ENCODE measurements at regions not wholly inside any gene's neighbourhood (a gene's known extent, or its start where the extent isn't known, plus 50 kb on each side); places are given as distances from the start of the nearest gene placed in this dataset.
"Not testable (repeated sequence)": the region's sequence is repeated elsewhere in the genome, so short reads cannot be mapped to it uniquely, and the experiment has no call there.

DNA sequence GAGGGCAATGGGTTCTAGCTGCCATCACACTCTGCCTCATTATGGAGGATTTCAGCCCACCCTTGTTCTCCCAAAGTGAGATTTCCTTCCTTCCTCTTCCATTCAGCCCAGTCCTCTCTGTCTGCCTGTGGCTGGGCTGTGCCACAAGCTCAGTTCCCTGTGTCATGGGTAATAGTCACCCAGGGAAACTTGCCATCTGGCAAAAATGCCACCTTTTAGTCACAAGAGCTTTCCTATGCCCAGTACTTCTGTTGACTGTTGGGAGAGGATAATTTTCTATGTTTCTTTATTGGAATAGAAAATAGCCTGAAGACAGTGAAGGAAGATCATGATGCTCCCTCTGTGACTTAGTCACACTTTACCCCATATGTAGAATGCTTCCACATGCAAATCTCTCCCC lies 71.4 kb downstream of the TLR4 start:
- no peak for DNase-seq

DNA sequence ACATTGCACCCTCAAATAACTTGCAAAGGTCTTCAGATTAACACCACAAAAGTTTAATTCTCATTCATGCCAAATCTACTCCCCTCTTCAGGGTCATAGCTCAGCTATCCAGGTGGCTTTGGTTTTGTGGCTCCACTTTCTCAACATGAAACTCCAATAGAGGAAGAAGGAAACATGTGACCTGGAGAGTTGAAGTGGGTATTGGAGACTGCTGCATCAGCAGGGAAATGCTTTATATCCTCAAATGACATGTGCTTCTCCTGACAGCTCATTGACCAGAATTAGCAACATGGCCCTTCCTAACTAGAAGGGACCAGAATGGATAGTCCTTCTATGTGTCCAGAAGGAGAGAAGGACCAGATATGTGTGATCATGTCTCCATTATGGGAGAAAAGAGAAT lies 73.6 kb downstream of the TLR4 start:
- DNase-seq, result no peak

DNA sequence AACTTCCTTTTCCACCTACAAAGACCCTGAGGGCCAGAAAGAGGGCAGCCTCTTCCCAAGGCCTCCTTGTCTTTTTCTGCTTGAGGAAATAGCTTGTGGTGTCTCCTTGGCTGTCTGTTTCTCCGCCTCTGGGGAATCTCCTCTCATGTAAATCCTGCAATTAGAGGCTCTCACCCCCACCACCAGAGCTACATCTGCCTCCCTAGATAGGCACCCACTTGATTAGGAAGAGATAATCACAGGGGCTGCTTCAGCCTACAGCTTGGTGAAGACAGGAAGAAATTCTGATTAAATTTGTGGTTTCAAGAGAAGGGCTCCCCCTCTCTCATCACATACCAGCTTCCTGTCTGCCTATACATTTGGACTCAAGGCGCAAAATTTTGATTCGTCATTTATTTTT lies 75.6 kb downstream of the TLR4 start:
- no peak for DNase-seq

DNA sequence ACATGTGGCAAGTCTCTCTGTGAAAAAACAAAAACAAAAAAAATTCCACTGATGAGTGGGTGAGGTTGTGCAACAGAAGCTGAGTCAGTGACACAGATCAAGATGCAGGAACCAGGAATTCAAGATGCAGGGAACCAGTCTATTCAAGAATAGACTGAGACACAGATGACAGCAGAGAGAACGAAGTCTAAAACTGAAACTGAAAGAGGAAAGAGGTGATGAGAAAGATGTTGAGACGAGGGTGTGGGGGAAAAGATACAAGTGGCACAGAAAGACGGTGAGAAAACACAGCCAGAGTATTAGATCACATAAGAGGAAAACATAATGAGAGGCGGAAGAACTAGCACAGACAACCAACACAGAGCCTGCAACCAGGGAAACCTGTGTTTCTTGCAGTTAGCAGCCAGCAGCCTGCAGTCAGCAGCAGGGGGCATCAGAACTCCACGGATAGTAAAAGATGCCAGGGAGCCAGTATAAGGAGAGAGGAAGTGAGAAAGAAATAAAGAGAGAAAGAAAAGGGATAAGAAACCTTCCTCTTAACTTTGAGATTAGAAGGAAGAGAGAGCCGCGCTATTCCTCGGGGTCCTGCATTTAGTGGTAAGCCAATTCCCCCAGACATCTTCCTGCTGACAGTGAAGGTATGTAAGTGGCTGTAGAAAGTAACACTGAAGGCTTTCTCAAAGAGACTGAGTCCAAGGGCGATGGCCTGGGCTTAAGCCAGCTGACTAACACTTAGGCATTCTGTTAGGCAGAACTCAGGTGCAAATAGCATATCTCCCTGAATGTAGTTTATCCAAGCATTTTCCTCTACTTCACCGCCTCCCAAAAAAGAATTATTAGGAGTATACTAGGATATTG lies 79.0 kb downstream of the TLR4 start:
- DNase-seq, result no peak

DNA sequence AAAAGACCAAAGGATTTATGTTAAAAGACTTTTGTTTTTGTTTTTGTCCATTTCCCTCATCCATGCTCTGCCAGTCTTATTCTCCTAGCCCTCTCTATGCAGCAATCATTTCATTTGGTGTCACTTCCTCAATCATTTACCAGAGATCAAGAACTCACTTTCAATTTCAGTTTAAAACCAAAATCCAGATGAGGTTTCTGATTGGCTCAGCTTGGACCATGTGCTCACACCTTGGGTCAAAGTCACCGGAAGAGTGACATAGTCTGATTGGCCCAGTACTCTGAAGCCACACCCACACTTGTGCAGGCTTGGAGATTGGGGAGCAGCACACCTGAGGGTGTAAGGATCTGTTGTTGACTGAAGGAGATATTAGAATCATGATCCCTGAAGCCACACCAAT lies 79.6 kb downstream of the TLR4 start:
- DNase-seq, result no peak

DNA sequence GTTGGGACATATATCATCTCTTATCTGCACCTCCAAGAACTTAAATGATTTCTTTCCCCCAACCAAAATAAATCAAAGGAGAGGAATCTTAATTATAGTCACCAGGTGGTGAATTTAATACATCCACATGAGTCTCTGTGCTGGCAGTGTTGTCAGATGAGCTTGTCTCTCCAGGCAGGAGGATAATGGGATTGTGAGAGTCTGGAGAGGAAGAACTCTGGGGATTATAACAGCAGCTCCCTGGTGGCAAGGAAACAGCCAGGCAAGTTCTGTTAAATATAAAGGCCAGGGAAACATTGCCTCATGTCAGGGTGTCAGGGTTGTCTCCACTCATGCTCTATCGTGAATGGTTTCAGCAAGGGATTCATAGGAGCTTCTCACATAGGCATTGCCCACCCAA lies 80.8 kb downstream of the TLR4 start:
- no peak for DNase-seq

DNA sequence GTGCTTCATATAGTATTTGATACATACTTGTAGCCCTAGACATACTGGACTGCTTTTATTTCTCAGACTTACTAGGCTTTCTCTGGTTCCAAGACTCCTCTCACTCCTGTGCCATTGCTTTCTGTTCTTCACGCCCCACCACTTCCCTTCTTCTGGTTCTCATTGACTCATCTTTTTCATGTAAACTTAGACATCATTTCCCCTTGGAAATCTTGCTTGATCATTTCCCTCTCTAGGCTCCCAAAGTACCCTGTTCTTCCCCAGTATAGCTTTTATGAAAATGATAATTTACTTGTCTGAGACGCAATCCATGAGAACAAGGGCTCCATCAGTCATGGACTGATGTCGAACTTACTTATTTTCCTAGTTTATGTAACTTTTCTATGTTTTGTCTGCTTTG lies 83.5 kb downstream of the TLR4 start:
- DNase-seq, result no peak

DNA sequence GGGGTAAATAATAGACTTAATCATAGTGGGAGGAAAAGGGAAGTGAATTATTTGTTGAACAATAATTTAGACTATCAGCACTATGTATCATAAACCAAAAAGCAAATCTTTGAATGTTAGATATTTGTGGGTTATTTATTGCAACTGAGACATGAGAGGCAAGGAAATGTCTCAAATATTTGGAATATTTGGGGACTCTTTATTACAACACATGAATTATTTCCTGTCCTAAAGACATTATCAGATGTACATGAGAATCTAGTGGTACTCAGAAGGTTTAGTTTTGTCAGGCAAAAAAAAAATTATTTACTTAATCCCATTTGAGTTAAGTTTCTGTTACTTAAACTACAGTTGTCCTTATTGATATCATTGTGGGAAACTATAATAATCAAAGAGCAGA lies 91.1 kb downstream of the TLR4 start:
- no peak for DNase-seq

DNA sequence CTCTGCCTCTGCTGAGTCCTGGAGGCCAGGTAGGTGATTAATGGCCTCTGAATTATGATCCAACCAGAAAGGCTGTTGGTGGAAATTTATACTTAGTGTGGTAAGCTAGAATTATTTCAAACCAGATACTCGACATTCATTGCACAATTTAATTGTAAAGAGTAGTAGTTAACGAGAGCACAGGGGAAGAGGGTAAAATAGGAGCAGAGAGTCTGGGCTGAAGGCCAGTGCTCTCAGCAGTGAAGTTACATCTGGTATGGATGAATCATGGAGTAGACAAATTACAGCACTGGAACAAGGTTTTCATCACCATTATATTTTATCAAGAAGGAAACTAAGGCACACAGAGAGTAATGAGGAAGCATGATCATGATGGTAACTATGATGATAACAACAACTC lies 92.5 kb downstream of the TLR4 start:
- no peak for DNase-seq

DNA sequence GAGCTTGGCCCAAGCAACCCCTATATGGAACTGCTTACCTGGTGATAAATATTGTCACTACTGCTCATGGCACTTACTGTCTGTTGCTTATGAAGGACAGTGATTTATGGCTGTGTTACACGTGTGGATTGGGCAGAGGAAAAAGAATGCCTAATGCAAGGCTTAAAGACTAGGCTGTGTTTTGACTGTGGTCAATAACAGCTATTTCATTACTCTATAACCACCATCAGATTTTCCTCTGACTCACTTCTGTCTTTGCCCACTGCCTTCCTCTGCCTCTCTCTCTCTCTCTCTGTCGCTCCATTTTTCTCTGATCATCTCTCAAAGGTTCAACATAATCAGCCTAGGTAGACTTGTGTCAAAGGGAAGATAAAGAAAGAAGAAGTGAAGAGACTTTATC lies 96.2 kb downstream of the TLR4 start:
- no peak for DNase-seq

DNA sequence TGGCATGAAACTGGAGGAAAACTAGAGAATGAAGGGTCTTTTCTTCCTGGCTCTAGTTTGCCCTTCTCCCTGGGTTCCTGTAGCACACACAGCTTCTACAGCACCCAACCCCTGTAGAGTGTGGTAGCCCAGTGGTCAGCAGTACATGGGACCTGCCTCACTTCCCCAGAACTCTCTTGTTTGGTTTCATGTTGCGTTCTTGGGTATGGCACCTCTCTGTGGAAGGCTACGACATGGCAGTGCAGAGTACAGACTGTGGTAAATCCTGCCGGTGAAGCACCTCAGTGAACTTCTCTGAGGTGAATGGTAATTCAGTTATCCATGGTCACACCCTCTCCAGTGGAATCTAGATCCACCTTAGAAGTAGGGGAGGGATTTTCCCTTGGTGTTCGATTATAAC lies 105.5 kb downstream of the TLR4 start:
- no peak for DNase-seq

DNA sequence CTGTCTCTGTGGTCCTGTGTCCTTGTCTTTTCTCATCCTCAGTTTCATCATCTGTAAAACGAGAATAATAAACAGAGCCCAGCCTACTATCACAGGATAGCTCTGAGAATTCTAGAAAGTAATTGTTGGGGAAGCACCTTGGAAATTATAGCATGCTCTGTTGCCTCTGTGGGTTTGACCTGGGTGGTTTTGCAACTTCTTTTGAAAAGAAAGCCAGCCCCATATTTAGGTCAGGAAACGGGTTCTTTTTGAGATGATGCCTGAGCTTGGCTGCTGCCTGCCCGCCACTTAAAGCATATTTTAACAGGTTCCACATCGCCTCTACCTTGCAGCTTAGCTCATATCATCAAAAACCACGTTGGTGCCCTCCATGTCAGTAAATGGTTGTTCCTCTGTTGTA lies 111.1 kb downstream of the TLR4 start:
- no peak for DNase-seq

DNA sequence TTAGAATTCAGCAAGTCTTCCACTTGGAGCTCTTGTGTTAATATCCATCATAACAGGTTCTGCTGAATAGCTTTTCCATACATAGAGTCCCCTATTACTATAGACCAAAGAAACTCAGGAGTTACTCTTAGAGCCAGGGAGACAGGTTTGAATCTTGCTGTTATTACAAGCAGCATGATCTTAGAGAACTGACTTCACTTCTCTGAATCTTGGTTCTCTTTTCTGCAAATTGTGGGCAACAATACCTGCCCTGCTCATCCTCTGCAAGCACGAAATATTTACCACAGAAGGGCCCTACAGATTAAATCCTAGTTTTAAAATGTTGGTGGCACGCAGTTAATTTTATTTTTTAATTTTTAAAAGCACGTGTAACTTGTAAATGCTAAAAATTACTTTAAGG lies 111.7 kb downstream of the TLR4 start:
- no peak for DNase-seq

DNA sequence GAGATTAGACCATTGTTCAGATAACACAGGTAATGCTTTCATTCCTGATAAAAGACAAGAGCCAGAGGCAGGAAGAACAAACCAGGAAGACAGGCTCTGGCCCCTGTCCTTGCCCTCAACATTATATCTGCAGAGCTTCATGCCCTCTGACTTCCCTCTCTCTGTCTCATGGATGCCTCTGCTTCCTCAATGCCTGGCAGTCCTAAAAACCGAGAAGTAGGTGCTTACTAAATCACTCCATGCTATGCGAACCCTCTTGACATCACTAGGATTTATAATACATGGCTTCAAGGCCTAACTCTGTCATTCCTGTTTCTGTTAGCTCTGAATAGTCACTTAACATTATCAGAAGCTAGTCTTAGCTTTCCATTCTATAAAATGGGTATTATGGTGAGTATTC lies 117.8 kb downstream of the TLR4 start:
- no peak for DNase-seq

DNA sequence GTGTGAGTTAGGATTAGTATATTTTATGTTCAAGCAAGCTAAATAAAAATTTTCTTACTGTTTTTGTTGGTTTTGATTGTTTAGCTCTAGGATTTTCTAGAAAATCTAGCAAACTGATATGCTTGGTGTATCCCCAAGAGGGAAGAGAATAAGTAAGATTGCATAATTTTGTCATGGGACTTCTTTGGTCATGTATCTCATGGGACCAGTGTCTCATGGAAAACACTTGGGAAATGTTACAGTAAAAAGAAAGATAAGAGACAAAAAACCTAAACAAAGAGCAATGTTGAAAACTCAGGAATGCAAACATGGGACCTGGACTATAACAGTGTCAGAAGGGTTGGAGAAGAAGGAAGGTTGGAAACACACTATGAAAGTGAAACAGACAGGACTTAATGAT lies 119.4 kb downstream of the TLR4 start:
- DNase-seq, result no peak

DNA sequence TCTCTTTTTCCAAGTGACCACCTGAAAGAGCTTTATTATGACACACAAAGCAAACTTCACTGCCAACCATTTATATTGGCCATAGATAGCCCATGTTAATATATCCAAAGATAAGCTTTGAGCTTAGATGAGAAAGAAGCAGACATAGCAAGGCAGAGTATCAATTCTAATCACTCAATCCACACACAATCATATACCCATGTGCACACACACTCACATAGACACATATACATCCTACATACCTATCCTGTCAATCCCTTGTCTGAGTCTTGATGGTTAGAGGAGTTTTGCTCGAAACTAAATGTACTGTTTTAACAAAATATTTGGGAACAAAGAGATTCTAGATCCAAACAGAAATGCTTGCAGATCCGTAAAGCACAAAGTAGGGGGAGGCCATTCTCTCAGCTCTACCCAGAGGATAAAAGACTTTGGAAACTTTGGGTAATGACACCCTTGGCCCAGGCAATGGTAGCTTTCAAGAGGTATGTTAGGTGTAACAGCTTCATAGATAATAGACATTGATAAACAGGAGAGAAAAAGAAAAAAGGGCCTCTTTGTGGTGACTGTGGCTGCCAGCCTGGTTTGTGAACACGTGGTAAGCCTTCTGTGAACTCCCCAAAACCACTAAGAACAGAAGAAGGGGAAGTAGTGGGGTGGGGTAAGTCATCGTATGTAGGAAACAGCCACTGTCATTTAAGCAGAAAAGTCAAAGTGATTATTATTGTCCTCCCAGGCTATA lies 121.6 kb downstream of the TLR4 start:
- no peak for DNase-seq

DNA sequence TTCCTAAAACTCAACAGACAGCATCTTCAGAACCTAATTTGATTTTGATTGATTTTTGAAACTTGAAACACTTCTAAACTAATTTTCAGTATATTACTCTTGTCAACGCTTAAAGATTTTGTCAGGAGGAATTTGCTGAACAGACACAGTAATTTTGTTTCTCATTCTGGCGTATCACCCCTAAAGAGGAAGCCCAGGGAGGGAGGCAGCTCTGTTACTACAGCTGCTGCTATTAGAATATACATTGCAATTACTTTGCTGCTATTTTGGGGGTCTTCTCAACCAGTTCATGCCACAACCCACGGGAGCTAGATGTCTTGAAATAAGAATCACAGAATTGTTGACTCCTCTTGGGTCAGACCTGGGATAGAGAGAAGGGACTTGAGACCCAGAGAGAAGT lies 122.6 kb downstream of the TLR4 start:
- no peak for DNase-seq

DNA sequence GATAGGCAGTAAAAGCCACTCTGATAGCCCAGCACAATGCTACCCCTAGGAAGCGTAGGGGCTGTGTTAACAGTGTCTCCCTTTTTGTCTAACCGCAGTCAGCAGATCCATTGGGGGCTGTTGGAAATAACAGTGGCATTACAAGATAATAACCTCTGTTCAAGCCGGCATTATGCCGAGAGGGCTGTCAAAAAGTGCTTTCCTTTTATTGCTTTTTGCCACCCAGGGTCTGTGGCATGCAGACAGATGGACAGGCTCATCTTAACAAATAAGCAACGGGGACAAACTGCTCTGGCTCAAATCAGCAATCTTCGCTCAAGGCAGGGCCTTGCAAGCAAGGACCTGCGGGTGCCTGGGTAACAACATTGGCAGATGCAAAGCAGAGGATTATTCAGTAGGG lies 123.3 kb downstream of the TLR4 start:
- no peak for DNase-seq

DNA sequence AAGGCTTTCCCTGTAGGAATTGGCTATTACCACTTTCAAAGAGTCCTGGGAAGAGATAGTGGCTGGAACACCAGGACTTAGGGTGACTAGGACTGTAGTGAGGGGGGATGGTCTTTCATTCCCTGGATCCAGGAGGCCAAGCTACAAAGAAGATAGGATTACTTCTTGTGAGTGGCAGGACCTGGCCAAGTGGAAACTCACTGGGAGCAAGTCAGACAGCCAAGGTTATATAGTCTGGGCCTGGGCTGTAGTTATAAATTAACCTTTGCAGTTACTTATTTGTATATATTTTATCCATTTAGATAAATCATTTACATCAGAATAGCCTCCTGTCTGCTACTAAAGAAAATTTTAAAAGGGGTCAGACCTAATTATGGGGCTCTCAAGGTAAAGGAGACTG lies 124.3 kb downstream of the TLR4 start:
- no peak for DNase-seq

DNA sequence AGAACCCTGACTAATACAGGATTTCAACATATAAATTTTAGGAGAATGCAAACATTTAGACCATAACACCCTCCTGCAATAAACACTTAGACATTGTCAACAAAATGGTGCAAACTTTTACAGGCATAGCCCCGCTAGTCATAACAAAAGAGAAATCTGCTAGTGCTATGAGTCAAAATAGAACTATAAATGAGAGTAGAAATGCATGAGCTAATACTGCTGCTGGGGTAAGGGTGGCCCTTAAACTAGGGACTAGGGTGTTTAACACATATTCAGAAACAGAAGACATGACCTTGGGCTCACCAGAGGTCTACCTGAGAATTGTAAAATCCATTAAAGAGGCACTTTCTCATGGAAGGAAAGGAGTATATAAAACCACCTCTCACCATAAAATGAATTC lies 131.6 kb downstream of the TLR4 start:
- no peak for DNase-seq

DNA sequence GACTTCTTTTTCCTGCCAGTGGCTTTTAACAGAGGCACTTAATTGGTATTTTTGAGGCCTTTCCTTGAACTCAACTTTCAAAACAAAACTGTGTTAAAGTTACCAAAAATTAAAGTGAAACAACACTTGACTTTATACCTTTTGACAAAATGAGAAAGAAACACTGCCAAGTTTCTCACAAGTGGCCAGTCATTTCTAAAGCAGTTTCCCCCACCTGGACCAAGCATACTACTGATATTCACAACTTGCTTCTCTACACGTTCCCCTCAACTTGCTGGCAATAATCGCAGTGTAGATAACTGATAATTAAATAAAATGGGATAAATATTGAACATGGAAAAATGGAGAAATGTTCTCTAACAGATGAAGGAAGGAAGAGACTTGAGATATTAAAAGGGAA lies 135.7 kb downstream of the TLR4 start:
- no peak for DNase-seq

DNA sequence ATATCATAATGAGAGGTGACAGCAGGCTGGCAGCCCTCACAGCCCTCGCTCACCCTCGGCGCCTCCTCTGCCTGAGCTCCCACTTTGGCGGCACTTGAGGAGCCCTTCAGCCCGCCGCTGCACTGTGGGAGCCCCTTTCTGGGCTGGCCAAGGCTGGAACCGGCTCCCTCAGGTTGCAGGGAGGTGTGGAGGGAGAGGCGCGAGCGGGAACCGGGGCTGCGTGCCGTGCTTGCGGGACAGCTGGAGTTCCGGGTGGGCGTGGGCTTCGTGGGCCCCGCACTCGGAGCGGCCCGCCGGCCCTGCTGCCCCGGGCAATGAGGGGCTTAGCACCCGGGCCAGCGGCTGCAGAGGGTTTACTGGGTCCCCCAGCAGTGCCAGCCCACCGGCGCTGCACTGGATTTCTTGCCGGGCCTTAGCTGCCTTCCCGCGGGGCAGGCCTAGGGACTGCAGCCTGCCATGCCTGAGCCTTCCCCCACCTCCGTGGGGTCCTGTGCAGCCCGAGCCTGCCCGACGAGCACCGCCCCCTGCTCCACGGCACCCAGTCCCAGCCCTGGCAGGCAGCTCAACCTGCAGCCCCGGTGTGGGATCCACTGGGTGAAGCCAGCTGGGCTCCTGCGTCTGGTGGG lies 147.7 kb downstream of the TLR4 start:
- DNase-seq, result not testable (repeated sequence)

DNA sequence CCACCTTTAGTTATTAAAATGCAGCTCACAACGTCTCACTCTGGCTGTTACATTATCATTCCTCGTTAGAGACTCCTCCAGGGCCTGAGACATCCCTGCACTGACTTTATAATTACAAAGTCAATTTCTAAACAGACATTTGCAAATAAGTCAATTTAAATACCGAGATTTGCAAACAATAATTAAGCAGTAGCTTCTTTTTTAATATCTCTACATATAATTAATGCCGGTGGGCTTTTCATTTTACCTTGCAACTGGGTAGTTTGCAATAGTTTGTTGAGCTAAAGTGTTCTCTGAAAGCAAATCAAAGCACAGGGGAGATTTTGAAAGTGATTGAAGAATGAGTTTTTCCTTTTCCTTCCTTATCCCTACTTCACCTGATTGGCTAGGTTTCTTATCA lies 154.4 kb downstream of the TLR4 start:
- no peak for DNase-seq

DNA sequence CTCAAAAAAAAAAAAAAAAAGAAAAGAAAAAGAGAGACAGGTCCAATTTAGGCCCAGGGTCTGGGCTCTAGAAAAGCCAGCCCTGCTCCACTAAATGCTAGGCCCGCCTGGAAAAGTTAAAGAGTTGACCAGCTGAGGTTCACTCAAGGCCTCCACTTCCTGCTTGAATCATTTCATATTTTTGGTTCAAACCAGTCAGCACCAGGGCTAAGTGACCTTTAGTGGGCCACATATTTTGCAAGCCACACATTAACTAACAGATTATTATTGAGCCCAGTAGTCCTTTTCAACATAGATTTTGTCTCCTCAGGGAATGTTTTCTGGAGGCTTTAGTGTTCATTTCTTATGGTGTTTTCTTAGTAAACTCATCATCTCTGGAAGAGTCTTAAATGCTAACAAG lies 156.6 kb downstream of the TLR4 start:
- no peak for DNase-seq
